IMR-90 (cell line): ENCODE measurements at regions not wholly inside any gene's neighbourhood (a gene's known extent, or its start where the extent isn't known, plus 50 kb on each side); places are given as distances from the start of the nearest gene placed in this dataset.

Source experiments
- ATAC-seq: fragments of 200-7000 bp; cut with Tn5 transposase; 2 replicates; pipeline ENCODE4 v1.9.1; 2020; ENCODE audit warnings: low read depth, mild to moderate bottlenecking, moderate library complexity
- BruUV-seq: library from RNA; stranded (reverse); fragments of 400-500 nt; replicated peaks from 2 replicates; lab custom pipeline; 2021; lab: Mats Ljungman, UMichigan
- CTCF ChIA-PET: fragments of 300-600 bp; formaldehyde crosslinking; extraction: SDS; loops from one replicate; lab custom pipeline; 2021; ENCODE audit warnings: antibody characterized with exemption; lab: Yijun Ruan, JAX
- POLR2A ChIA-PET: fragments of 300-600 bp; sonication (Branson Sonifier 250); formaldehyde crosslinking; loops from one replicate; lab custom pipeline; 2022; ENCODE audit warnings: antibody characterized with exemption; ENCODE audit not compliant: unreplicated experiment; lab: Charles Lee
- DNase-seq: peaks from one replicate; pipeline ENCODE4 v3.0.0; 2013
- H2AFZ ChIP-seq: replicated peaks from 2 replicates; pipeline ENCODE3; 2013; ENCODE audit warnings: low read length, mild to moderate bottlenecking; ENCODE audit not compliant: poor library complexity
- H2AK5ac ChIP-seq: 2 replicates; pipeline ENCODE4 v1.6.1; 2013; ENCODE audit warnings: low read depth, low read length, inconsistent platforms
- H2AK9ac ChIP-seq: replicated peaks from 2 replicates; pipeline ENCODE3; 2013; ENCODE audit warnings: mild to moderate bottlenecking, low read depth, low read length, moderate library complexity; ENCODE audit not compliant: poor library complexity
- H2BK120ac ChIP-seq: 2 replicates; pipeline ENCODE4 v1.6.1; 2013; ENCODE audit warnings: low read depth, low read length, inconsistent platforms
- H2BK15ac ChIP-seq: 3 replicates; pipeline ENCODE4 v1.6.1; 2013; ENCODE audit warnings: low read depth, low read length, inconsistent platforms
- H2BK20ac ChIP-seq: 2 replicates; pipeline ENCODE4 v1.6.1; 2013; ENCODE audit warnings: low read depth, mild to moderate bottlenecking, inconsistent platforms, low read length, moderate library complexity
- H2BK5ac ChIP-seq: 2 replicates; pipeline ENCODE4 v1.6.1; 2013; ENCODE audit warnings: mild to moderate bottlenecking, low read depth, low read length, inconsistent platforms; ENCODE audit not compliant: poor library complexity, severe bottlenecking
- H3K14ac ChIP-seq: replicated peaks from 2 replicates; pipeline ENCODE4 v1.6.1; 2013; ENCODE audit warnings: low read depth, low read length, inconsistent platforms
- H3K18ac ChIP-seq: 2 replicates; pipeline ENCODE4 v1.6.1; 2013; ENCODE audit warnings: low read depth, low read length, control low read depth
- H3K23ac ChIP-seq: 2 replicates; pipeline ENCODE4 v1.6.1; 2013; ENCODE audit warnings: low read depth, low read length, inconsistent platforms
- H3K27ac ChIP-seq: 2 replicates; pipeline ENCODE4 v1.5.1; 2013; ENCODE audit warnings: mild to moderate bottlenecking, control low read depth, low read length; ENCODE audit not compliant: insufficient read depth
- H3K27me3 ChIP-seq: 2 replicates; pipeline ENCODE4 v1.6.1; 2013; ENCODE audit warnings: low read length; ENCODE audit not compliant: control insufficient read depth, insufficient read depth
- H3K36me3 ChIP-seq: 2 replicates; pipeline ENCODE4 v1.6.1; 2013; ENCODE audit warnings: low read length, mixed read lengths; ENCODE audit not compliant: control insufficient read depth, insufficient read depth
- H3K4ac ChIP-seq: 2 replicates; pipeline ENCODE4 v1.6.1; 2013; ENCODE audit warnings: low read depth, low read length, inconsistent platforms
- H3K4me1 ChIP-seq: 2 replicates; pipeline ENCODE4 v1.6.1; 2013; ENCODE audit warnings: low read length, mixed read lengths; ENCODE audit not compliant: control insufficient read depth, insufficient read depth
- H3K4me2 ChIP-seq: 2 replicates; pipeline ENCODE4 v1.6.1; 2013; ENCODE audit warnings: low read depth, mild to moderate bottlenecking, control low read depth, low read length, moderate library complexity
- H3K4me3 ChIP-seq: 2 replicates; pipeline ENCODE4 v1.5.1; 2013; ENCODE audit warnings: low read depth, mild to moderate bottlenecking, control low read depth, low read length, moderate library complexity; ENCODE audit not compliant: insufficient read depth
- H3K56ac ChIP-seq: 2 replicates; pipeline ENCODE4 v1.6.1; 2013; ENCODE audit warnings: low read length, inconsistent platforms; ENCODE audit not compliant: insufficient read depth; ENCODE audit errors: extremely low read depth
- H3K79me1 ChIP-seq, 2 experiments: 2 replicates each; pipeline ENCODE4 v1.6.1; 2013; ENCODE audit warnings: low read length in 2 of 2, inconsistent platforms in 1 of 2, low read depth in 1 of 2
- H3K9ac ChIP-seq: 2 replicates; pipeline ENCODE4 v1.6.1; 2013; ENCODE audit warnings: low read depth, low read length, control low read depth
- H3K9me1 ChIP-seq: 2 replicates; pipeline ENCODE4 v1.6.1; 2013; ENCODE audit warnings: low read length, inconsistent platforms; ENCODE audit not compliant: insufficient read depth
- H3K9me3 ChIP-seq: 2 replicates; pipeline ENCODE4 v1.6.1; 2013; ENCODE audit warnings: low read length; ENCODE audit not compliant: control insufficient read depth, insufficient read depth
- H4K20me1 ChIP-seq: 2 replicates; pipeline ENCODE4 v1.6.1; 2013; ENCODE audit warnings: low read length, inconsistent platforms; ENCODE audit not compliant: insufficient read depth
- H4K5ac ChIP-seq: 2 replicates; pipeline ENCODE4 v1.6.1; 2013; ENCODE audit warnings: mild to moderate bottlenecking, low read depth, low read length, control low read depth
- H4K8ac ChIP-seq, 2 experiments: 2 replicates each; pipeline ENCODE4 v1.6.1; 2013; ENCODE audit warnings: low read depth in 2 of 2, low read length in 2 of 2, control low read depth in 1 of 2, inconsistent platforms in 1 of 2
- H4K91ac ChIP-seq: 2 replicates; pipeline ENCODE4 v1.6.1; 2013; ENCODE audit warnings: low read depth, low read length, inconsistent platforms; ENCODE audit not compliant: insufficient read depth
- BHLHE40 ChIP-seq: fragments of 150-350 bp; IDR thresholded peaks from 2 replicates; pipeline ENCODE4 v1.6.1; 2016; ENCODE audit warnings: mild to moderate bottlenecking, low read depth, low read length
- CEBPB ChIP-seq: IDR thresholded peaks from 2 replicates; pipeline ENCODE4 v1.6.1; 2012; ENCODE audit warnings: low read depth, low read length, improper control_type of control experiment
- CHD1 ChIP-seq: IDR thresholded peaks from 2 replicates; pipeline ENCODE4 v1.6.1; 2012; ENCODE audit warnings: low read depth, low read length, improper control_type of control experiment
- FOS ChIP-seq: fragments of 150-350 bp; IDR thresholded peaks from 2 replicates; pipeline ENCODE4 v1.6.1; 2016; ENCODE audit warnings: low read depth, low read length
- MAFK ChIP-seq: IDR thresholded peaks from 2 replicates; pipeline ENCODE4 v1.6.1; 2012; ENCODE audit warnings: low read depth, low read length, improper control_type of control experiment
- MAZ ChIP-seq: IDR thresholded peaks from 2 replicates; pipeline ENCODE4 v1.6.1; 2012; ENCODE audit warnings: low read depth, mild to moderate bottlenecking, low read length, improper control_type of control experiment, moderate library complexity, borderline replicate concordance
- MXI1 ChIP-seq: IDR thresholded peaks from 2 replicates; pipeline ENCODE4 v1.6.1; 2012; ENCODE audit warnings: low read depth, mild to moderate bottlenecking, low read length, moderate library complexity, borderline replicate concordance
- NFE2L2 ChIP-seq: fragments of 150-350 bp; IDR thresholded peaks from 2 replicates; pipeline ENCODE4 v1.6.1; 2016; ENCODE audit warnings: low read depth, mild to moderate bottlenecking, low read length
- POLR2A ChIP-seq: IDR thresholded peaks from 2 replicates; pipeline ENCODE4 v1.6.1; 2012; ENCODE audit warnings: mild to moderate bottlenecking, low read depth, low read length
- RAD21 ChIP-seq: IDR thresholded peaks from 2 replicates; pipeline ENCODE4 v1.6.1; 2012; ENCODE audit warnings: low read length, improper control_type of control experiment
- RFX5 ChIP-seq: IDR thresholded peaks from 2 replicates; pipeline ENCODE4 v1.8.0; 2012; ENCODE audit warnings: low read depth, mild to moderate bottlenecking, low read length, moderate library complexity
- SMC3 ChIP-seq: fragments of 150-350 bp; IDR thresholded peaks from 2 replicates; pipeline ENCODE4 v1.6.1; 2016; ENCODE audit warnings: low read depth, mild to moderate bottlenecking, antibody characterized with exemption, low read length, moderate library complexity
- WGBS, 2 experiments: methylation state at CpG; one replicate each; pipeline versions ENCODE4 v1.1.5 to v1.1.7; 2013; ENCODE audit warnings: missing lambda C conversion rate in 2 of 2; ENCODE audit not compliant: insufficient read length in 1 of 2; ENCODE audit errors: extremely low coverage in 2 of 2; 5-methylcytosine and 5-hydroxymethylcytosine counted together
- dilution Hi-C: fragments of 300-500 bp; cut with HindIII; formaldehyde crosslinking; loops from one replicate; pipeline ENCODE4 v1.14.3; 2018; ENCODE audit warnings: low sequenced_read_pairs; ENCODE audit not compliant: unreplicated experiment
- in situ Hi-C: fragments of 300-500 bp; cut with MboI; formaldehyde crosslinking; loops from 3 replicates; pipeline ENCODE4 v1.14.3; 2019; ENCODE audit warnings: low sequenced_read_pairs, inconsistent platforms, mixed read lengths
- intact Hi-C: fragments of 100-400 bp; cut with micrococcal nuclease; formaldehyde crosslinking; loops from 2 replicates; pipeline ENCODE4 v1.10.0; 2022
- TF ChIP-seq, protein P1 (sequence below): fragments of 150-350 bp; IDR thresholded peaks from 2 replicates; pipeline ENCODE4 v1.6.1; 2017; ENCODE audit warnings: mild to moderate bottlenecking, antibody characterized with exemption, low read length, low read depth
- TF ChIP-seq, protein P2 (sequence below): conservative IDR thresholded peaks from 2 replicates; pipeline ENCODE4 v1.5.1; 2012; ENCODE audit warnings: mild to moderate bottlenecking, low read depth, low read length, improper control_type of control experiment
- TF ChIP-seq, protein P3 (sequence below): fragments of 150-350 bp; IDR thresholded peaks from 2 replicates; pipeline ENCODE4 v1.6.1; 2016; ENCODE audit warnings: low read depth, mild to moderate bottlenecking, low read length, moderate library complexity, borderline replicate concordance

DNA sequence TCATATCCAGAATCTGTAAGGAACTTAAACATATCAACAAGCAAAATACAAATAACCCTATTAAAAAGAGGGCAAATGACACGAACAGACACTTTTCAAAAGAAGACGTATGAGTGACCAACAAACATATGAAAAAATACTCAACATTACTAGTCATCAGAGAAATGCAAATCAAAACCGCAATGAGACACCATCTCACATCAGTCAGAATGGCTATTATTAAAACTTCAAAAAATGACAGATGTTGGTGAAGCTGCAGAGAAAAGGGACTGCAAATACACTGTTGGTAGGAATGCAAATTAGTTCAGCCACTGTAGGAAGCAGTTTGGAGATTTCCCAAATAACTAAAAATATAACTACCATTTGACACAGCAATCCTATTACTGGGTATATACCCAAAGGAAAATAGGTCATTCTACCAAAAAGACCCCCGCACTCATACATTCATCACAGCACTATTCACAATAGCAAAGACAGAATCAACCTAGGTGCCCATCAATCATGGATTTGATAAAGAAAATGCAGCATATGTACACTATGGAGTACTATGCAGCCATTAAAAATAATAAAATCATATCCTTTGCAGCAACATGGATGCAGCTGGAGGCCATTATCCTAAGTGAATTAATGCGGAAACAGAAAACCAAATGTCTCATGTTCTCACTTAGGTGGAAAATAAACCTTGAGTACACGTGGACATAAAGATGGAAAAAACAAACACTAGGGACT, 230.1 kb upstream of the RAB4A start:
- Histone ChIP-seq H3K18ac (no peak overlapping the region), H3K4me1 (no peaks in the 10 kb centered on the region; the same call in 1 of the 2 replicates), H4K20me1 (no peaks in the 10 kb centered on the region), H4K91ac (no peak overlapping the region), H3K4ac (no peak overlapping the region), H3K23ac (no peak overlapping the region), H3K4me3 (no peak overlapping the region), H3K9me3 (no peaks in the 10 kb centered on the region), H3K9me1 (no peaks in the 10 kb centered on the region), H3K79me1 (no peaks in the 10 kb centered on the region), H3K27ac (no peak overlapping the region), H2BK120ac (no peak overlapping the region), H2AFZ (no peak overlapping the region), H2AK9ac (no peak overlapping the region), H2BK15ac (no peak overlapping the region), H3K4me2 (no peak overlapping the region), H4K5ac (no peak overlapping the region), H2BK5ac (no peak overlapping the region), H2AK5ac (no peak overlapping the region), H3K27me3 (peaks cover 4% of the 10 kb centered on the region; the same call in 1 of the 2 replicates), H4K8ac (no peak overlapping the region), H3K9ac (no peak overlapping the region), H3K36me3 (no peaks in the 10 kb centered on the region), H3K56ac (no peak overlapping the region), H2BK20ac (no peak overlapping the region), H3K14ac (no peak overlapping the region)
- POLR2A ChIA-PET, result no interaction called here
- in situ Hi-C loops, result no loop called here
- DNase-seq, result no peak
- dilution Hi-C loops, result no loop called here
- no CpG with 5 or more reads among the region's 6 CpGs for WGBS, 2 experiments
- no TSS peak for BruUV-seq
- ATAC-seq, result no peak
- TF ChIP-seq POLR2A, result no peak
- TF ChIP-seq CEBPB, result no peak
- no peak for TF ChIP-seq FOS
- TF ChIP-seq MAFK, result no peak
- TF ChIP-seq RAD21, result no peak
- no peak for TF ChIP-seq MXI1
- TF ChIP-seq NFE2L2, result no peak
- no peak for TF ChIP-seq MAZ
- TF ChIP-seq CHD1, result no peak
- TF ChIP-seq, protein P1, sequence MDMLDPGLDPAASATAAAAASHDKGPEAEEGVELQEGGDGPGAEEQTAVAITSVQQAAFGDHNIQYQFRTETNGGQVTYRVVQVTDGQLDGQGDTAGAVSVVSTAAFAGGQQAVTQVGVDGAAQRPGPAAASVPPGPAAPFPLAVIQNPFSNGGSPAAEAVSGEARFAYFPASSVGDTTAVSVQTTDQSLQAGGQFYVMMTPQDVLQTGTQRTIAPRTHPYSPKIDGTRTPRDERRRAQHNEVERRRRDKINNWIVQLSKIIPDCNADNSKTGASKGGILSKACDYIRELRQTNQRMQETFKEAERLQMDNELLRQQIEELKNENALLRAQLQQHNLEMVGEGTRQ, result no peak
- TF ChIP-seq SMC3, result no peak
- TF ChIP-seq BHLHE40, result no peak
- TF ChIP-seq, protein P2, sequence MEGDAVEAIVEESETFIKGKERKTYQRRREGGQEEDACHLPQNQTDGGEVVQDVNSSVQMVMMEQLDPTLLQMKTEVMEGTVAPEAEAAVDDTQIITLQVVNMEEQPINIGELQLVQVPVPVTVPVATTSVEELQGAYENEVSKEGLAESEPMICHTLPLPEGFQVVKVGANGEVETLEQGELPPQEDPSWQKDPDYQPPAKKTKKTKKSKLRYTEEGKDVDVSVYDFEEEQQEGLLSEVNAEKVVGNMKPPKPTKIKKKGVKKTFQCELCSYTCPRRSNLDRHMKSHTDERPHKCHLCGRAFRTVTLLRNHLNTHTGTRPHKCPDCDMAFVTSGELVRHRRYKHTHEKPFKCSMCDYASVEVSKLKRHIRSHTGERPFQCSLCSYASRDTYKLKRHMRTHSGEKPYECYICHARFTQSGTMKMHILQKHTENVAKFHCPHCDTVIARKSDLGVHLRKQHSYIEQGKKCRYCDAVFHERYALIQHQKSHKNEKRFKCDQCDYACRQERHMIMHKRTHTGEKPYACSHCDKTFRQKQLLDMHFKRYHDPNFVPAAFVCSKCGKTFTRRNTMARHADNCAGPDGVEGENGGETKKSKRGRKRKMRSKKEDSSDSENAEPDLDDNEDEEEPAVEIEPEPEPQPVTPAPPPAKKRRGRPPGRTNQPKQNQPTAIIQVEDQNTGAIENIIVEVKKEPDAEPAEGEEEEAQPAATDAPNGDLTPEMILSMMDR, result no peak
- TF ChIP-seq RFX5, result no peak
- TF ChIP-seq, protein P3, sequence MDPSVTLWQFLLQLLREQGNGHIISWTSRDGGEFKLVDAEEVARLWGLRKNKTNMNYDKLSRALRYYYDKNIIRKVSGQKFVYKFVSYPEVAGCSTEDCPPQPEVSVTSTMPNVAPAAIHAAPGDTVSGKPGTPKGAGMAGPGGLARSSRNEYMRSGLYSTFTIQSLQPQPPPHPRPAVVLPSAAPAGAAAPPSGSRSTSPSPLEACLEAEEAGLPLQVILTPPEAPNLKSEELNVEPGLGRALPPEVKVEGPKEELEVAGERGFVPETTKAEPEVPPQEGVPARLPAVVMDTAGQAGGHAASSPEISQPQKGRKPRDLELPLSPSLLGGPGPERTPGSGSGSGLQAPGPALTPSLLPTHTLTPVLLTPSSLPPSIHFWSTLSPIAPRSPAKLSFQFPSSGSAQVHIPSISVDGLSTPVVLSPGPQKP, result no peak
- intact Hi-C loops, result no loop called here
- CTCF ChIA-PET, result no interaction called here
